Mesodermal cell (in vitro differentiated cells): ENCODE measurements at regions not wholly inside any gene's neighbourhood (a gene's known extent, or its start where the extent isn't known, plus 50 kb on each side); places are given as distances from the start of the nearest gene placed in this dataset.
A peak's percentile ranks its signal among the peaks of the same experiment; 100 is the strongest.

ENCODE experiments used
- H3K27ac ChIP-seq: 2 replicates; pipeline ENCODE4 v1.7.0; 2013; ENCODE audit warnings: mild to moderate bottlenecking, low read depth, low read length, moderate library complexity; ENCODE audit not compliant: severe bottlenecking
- H3K36me3 ChIP-seq: 2 replicates; pipeline ENCODE4 v1.7.1; 2013; ENCODE audit warnings: mild to moderate bottlenecking, low read length, moderate library complexity; ENCODE audit not compliant: control insufficient read depth, insufficient read depth
- H3K4me1 ChIP-seq: one replicate; pipeline ENCODE4 v1.7.1; 2013; ENCODE audit warnings: mild to moderate bottlenecking, low read length; ENCODE audit not compliant: insufficient read depth, control insufficient read depth, poor library complexity, severe bottlenecking
- H3K4me3 ChIP-seq: 2 replicates; pipeline ENCODE4 v1.7.0; 2013; ENCODE audit warnings: low read length, control low read depth, mild to moderate bottlenecking; ENCODE audit not compliant: insufficient read depth, poor library complexity, severe bottlenecking; ENCODE audit errors: extremely low read depth
- H3K9me3 ChIP-seq: 2 replicates; pipeline ENCODE4 v1.7.1; 2013; ENCODE audit warnings: mild to moderate bottlenecking, low read length, moderate library complexity; ENCODE audit not compliant: control insufficient read depth
- WGBS, 2 experiments: methylation state at CpG; one replicate each; pipeline ENCODE4 v1.1.5; 2013; ENCODE audit warnings: missing lambda C conversion rate in 2 of 2; ENCODE audit not compliant: insufficient coverage in 2 of 2; 5-methylcytosine and 5-hydroxymethylcytosine counted together

- WGBS, 2 experiments = 90 to 100% methylated on average over 1 of the region's 1 CpG
- H3K4me1 ChIP-seq = peaks cover 24% of the 10 kb centered on the region
- no peak overlapping the region for H3K27ac ChIP-seq
- no peaks in the 10 kb centered on the region for H3K36me3 ChIP-seq
- H3K4me3 ChIP-seq = no peak overlapping the region
- H3K9me3 ChIP-seq = peaks cover 22% of the 10 kb centered on the region
These were observed 158.6 kb downstream of the IRS1 start for GRCh38 chr2:226641008-226641407.

GRCh38 chr2:226640501-226640900 lies 159.1 kb downstream of the IRS1 start:
- 100% methylated on average over 1 of the region's 3 CpGs; no CpG with 5 or more reads in 1 of the 2 experiments for WGBS, 2 experiments

GRCh38 chr2:226639550-226639949 lies 160.1 kb downstream of the IRS1 start:
- Histone ChIP-seq H3K4me3 (no peak overlapping the region), H3K36me3 (no peaks in the 10 kb centered on the region), H3K9me3 (peaks cover 26% of the 10 kb centered on the region), H3K27ac (no peak overlapping the region), H3K4me1 (peaks cover 23% of the 10 kb centered on the region)
- 90% methylated on average over 2 of the region's 2 CpGs; no CpG with 5 or more reads in 1 of the 2 experiments for WGBS, 2 experiments

More at GRCh38 chr2:226640501-226640900, 159.1 kb downstream of the IRS1 start:
- no peaks in the 10 kb centered on the region for H3K36me3 ChIP-seq
- peaks cover 24% of the 10 kb centered on the region for H3K4me1 ChIP-seq
- H3K27ac ChIP-seq = no peak overlapping the region
- H3K4me3 ChIP-seq = no peak overlapping the region
- peaks cover 26% of the 10 kb centered on the region for H3K9me3 ChIP-seq

GRCh38 chr2:226638576-226638975 lies 161.0 kb downstream of the IRS1 start:
- Histone ChIP-seq H3K36me3 (no peaks in the 10 kb centered on the region), H3K4me1 (peaks cover 13% of the 10 kb centered on the region), H3K9me3 (peaks cover 26% of the 10 kb centered on the region), H3K27ac (no peak overlapping the region), H3K4me3 (no peak overlapping the region)
- 91 to 95% methylated on average over 9 of the region's 9 CpGs for WGBS, 2 experiments

GRCh38 chr2:226637383-226637782 lies 162.2 kb downstream of the IRS1 start:
- Histone ChIP-seq H3K4me1 (peaks cover 4% of the 10 kb centered on the region), H3K4me3 (no peak overlapping the region), H3K36me3 (no peaks in the 10 kb centered on the region), H3K9me3 (peaks cover 26% of the 10 kb centered on the region), H3K27ac (no peak overlapping the region)
- WGBS, 2 experiments = no CpG with 5 or more reads among the region's 2 CpGs

GRCh38 chr2:226636586-226636985 lies 163.0 kb downstream of the IRS1 start:
- no peak overlapping the region for H3K4me3 ChIP-seq
- H3K27ac ChIP-seq = no peak overlapping the region
- peaks cover 4% of the 10 kb centered on the region for H3K4me1 ChIP-seq
- no peaks in the 10 kb centered on the region for H3K36me3 ChIP-seq
- WGBS, 2 experiments = no CpG with 5 or more reads among the region's 2 CpGs
- H3K9me3 ChIP-seq = peaks cover 26% of the 10 kb centered on the region

- H3K9me3 ChIP-seq = peaks cover 14% of the 10 kb centered on the region
- H3K27ac ChIP-seq = no peak overlapping the region
- no peak overlapping the region for H3K4me3 ChIP-seq
- peaks cover 4% of the 10 kb centered on the region for H3K4me1 ChIP-seq
- 80 to 93% methylated on average over 1 to 2 of the region's 4 CpGs for WGBS, 2 experiments
- no peaks in the 10 kb centered on the region for H3K36me3 ChIP-seq
These were observed 164.5 kb downstream of the IRS1 start for GRCh38 chr2:226634943-226635604.

GRCh38 chr2:226631671-226632070 lies 167.9 kb downstream of the IRS1 start:
- Histone ChIP-seq H3K4me3 (no peak overlapping the region), H3K4me1 (no peaks in the 10 kb centered on the region), H3K9me3 (peaks cover 6% of the 10 kb centered on the region), H3K27ac (peak overlapping the region; percentile 13), H3K36me3 (no peaks in the 10 kb centered on the region)
- 78 to 92% methylated on average over 2 to 3 of the region's 6 CpGs for WGBS, 2 experiments

- Histone ChIP-seq H3K27ac (no peak overlapping the region), H3K9me3 (peaks cover 5% of the 10 kb centered on the region), H3K4me1 (no peaks in the 10 kb centered on the region), H3K4me3 (no peak overlapping the region), H3K36me3 (no peaks in the 10 kb centered on the region)
- WGBS, 2 experiments = no CpG with 5 or more reads among the region's 3 CpGs
These were observed 168.4 kb downstream of the IRS1 start for GRCh38 chr2:226631187-226631586.

GRCh38 chr2:226625946-226626345 lies 173.7 kb downstream of the IRS1 start:
- no peak overlapping the region for H3K4me3 ChIP-seq
- H3K9me3 ChIP-seq = no peaks in the 10 kb centered on the region
- no peaks in the 10 kb centered on the region for H3K36me3 ChIP-seq
- no peaks in the 10 kb centered on the region for H3K4me1 ChIP-seq
- WGBS, 2 experiments = 93 to 100% methylated on average over 2 of the region's 2 CpGs
- H3K27ac ChIP-seq = no peak overlapping the region

- no peak overlapping the region for H3K27ac ChIP-seq
- H3K4me3 ChIP-seq = no peak overlapping the region
- H3K9me3 ChIP-seq = no peaks in the 10 kb centered on the region
- no peaks in the 10 kb centered on the region for H3K36me3 ChIP-seq
- no peaks in the 10 kb centered on the region for H3K4me1 ChIP-seq
- 60% methylated on average over 2 of the region's 13 CpGs; no CpG with 5 or more reads in 1 of the 2 experiments for WGBS, 2 experiments
These were observed 175.8 kb downstream of the IRS1 start for GRCh38 chr2:226623587-226624368.
